Fibroblast of peridontal ligament (primary cell): ENCODE measurements at regions not wholly inside any gene's neighbourhood (a gene's known extent, or its start where the extent isn't known, plus 50 kb on each side); places are given as distances from the start of the nearest gene placed in this dataset.

Source experiments
- DNase-seq: peaks from one replicate; pipeline ENCODE4 v3.0.0-alpha.2; 2010; ENCODE audit errors: extremely low read depth

DNA sequence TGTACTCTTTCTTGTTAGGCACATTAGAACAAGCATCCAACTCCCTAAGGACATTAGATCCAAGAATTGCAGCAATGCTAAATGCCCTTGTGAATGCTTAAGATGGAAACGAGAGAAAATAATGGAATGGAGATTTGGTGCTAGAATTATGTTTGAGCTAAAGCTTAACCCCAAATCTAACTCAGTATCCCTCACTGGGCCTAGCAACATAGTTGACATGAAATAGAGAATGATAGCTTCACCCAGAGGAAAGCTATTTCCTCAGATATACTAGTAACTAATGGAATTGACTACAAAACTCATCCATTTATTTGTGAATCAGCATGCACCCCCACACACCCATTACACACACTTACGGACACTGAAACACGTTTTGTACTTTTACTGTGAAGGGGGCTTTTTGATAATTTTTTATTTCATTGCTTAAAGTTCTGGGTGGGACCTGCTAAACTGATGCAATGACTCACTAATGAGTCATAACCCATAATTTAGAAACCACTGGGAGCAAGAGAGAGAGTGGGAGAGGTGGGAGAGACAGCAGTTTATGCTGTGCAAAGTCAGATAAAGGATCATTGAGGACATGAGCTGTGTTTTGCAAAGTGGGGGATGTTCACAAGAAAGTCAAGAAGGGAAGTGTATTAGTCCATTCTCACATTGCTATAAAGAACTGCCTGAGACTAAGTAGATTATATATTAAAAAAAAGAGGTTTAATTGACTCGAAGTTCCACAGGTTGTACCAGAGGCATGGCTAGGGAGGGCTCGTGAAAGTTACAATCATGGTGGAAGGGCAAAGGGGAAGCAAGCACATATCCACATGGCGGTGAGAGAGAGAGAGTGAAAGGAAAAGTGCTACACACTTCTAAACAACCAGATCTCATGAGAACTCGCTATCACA, 382.7 kb downstream of the SFMBT2 start:
- DNase-seq, result no peak

DNA sequence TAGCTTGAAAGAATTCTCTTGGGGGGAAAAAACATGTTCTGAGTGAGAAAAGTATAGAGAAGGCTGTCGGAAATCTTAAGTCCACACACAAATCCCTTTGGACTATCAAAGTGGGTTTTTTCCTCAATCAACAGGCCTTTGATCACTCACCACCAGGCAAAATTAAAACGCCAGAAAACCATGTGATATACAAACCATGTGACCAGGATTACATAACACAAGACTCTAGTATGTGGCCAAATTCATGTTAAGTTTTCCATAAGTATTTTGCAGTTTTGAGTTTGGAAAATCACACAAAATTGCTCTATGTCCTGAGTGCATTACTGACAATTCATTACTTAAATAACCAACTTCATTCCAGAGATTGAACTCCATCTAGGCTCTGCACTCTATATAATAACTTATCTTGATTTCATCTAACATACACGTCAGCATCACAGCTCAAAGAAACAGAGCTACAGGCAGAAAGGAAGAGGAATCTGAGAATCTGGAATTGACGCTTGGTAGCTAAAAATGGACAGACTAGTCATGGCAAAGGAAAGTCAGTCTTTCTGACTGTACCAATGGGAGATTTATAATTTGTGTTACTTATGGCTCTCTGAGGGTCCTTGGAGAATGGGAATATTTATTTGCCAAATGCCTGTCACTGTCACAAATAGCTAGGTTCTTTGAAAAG, 383.5 kb downstream of the SFMBT2 start:
- DNase-seq, result no peak

DNA sequence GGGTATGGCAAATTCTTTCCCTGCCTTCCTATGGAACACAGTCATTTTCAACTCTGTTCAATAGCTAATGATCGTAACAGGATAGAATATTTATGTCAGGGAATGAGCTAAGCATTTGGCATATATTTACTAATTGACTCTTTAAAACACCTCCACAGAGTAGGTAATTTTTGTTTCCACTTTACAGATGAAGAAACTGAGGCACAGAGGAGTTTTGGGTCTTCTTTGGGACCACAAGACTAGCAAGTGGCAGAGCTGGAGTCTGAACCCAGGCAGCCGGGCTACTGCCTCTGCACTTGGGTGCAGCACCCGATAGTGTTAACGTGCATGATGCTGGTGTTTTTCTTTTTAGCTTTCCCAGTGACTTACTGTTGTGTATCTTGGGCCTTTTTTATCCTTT, 384.0 kb downstream of the SFMBT2 start:
- DNase-seq, result no peak

DNA sequence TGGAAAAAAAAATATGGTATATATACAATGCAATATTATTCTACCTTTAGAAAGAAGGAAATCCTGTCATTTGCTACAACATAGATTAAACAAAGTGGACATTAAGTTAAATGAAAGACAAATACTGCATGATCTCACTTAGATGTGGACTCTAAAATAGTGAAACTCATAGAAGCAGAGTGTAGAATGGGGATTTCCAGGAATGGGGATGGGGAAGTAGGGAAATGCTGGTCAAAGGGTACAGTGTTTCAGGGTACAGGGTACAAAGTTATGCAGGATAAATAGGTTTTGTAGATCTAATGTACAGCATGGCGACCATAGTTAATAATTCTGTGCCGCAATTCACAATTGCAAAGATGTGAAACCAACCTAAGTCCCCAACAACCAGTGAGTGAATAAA, 385.5 kb downstream of the SFMBT2 start:
- no peak for DNase-seq

DNA sequence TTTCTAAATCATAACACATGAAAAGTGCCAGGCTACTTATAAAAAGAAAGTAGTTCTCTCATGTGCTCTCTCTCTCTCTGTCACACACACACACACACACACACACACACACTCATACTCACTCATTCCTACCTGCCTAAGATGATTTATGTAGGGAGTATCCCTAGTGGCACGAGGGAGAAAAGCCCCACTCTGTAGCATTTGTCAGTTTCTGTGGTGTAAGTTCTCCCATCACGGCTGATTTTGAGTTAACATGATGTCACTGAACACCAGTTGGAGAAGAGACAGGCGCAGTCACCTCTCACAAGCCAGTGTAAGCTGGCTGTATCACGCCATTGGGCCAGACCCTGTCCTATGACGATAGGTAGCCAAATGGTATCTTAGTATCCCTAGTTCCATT, 395.4 kb downstream of the SFMBT2 start:
- no peak for DNase-seq

DNA sequence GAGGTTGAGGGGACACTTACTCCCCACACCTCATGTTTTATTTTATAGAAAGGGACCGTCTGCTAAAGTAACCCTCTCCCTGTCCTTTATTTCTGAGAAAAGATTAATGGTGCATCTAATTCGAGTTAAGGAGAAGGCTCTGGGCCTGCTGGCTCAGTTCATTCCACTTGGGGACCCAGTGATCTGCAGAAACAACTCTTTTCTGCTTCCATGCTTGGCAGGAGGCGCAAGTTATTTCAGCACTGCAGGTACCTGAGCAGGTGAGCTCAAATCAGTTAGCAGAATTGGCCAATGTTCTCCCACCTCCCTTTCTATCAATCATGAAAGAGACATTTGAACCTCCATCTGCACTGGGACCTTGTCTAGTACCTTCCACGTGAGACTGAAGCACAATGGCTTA, 396.1 kb downstream of the SFMBT2 start:
- DNase-seq, result no peak

DNA sequence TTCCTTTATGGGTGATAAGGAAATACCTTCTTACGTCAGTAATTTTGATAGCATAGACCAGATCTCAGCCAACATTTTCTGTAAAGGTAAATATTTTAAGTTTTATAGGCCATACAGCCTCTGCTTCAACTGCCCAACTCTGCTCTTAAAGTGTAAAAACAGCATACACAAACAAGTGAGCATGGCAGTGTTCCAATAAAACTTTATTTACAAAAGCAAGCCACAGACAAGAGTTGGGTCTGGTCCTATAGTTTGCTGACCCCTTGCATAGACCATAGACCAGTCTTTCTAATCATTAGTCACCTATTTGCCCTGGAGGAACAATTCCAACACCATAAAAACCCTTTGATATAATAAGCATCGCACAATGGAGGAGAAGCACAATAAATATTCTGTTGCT, 398.8 kb downstream of the SFMBT2 start:
- no peak for DNase-seq

DNA sequence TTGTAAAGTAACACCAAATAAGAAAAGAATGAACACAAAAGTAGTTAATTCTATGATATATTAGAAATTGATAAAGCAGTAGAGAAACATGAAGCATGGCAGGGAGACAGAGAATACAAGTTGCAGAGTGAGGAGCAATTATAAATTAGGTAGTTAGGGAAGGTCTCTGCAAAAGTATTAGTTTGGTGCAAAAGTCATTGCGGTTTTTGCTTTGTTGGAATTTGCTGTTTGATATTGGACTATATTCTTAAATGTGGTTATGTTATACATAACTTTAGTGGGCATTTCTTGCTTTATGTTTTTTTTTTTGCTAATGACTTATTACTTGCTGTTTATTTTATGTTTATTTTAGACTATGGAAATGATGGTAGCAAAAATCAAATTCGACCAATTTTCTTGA, 402.2 kb downstream of the SFMBT2 start:
- no peak for DNase-seq

DNA sequence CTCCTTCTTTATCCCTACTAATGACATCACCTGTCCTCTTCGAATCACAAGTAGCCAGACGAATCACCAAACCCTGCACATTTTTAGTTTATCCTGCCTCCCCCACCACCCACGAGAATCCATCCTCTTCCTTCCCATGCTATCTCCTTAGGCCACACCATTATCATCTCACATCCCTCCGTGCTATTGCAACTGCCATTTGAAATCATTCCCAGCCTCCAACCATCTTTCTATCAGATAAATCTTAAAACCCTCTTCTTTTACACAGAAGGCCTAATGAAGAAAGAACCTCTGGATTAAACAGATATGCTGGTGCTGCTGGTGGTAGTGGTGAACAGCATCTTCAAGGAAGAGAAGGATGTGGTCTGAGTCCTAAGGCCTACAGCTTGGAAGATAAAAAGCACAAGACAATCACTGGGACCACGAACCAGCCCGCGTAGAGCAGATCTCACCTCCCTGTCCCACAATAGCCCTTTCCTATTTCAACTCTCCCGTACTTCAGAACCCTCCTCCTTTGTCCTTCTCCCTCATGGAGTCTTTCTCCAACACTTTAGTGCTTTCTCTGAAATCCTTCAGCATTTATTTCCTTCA, 403.1 kb downstream of the SFMBT2 start:
- DNase-seq, result no peak

DNA sequence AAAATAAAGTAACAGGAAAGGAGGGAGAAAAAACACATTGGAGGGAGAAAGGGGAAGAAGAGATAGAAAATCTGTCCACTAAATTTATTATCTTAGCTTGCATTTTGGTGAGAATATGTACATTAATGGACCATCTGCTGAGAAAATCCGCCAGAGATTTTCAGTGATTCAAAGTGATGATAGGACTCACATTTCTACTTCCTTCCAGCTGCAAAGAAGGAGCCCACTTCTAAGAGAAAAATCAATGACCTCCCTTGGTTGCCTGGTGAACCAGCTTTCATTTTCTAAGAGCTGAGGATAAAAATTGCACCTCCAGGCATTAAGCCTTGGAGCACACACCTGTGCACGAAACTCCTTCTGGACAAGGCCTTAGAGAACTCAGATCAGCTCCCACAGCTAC, 404.3 kb downstream of the SFMBT2 start:
- no peak for DNase-seq

DNA sequence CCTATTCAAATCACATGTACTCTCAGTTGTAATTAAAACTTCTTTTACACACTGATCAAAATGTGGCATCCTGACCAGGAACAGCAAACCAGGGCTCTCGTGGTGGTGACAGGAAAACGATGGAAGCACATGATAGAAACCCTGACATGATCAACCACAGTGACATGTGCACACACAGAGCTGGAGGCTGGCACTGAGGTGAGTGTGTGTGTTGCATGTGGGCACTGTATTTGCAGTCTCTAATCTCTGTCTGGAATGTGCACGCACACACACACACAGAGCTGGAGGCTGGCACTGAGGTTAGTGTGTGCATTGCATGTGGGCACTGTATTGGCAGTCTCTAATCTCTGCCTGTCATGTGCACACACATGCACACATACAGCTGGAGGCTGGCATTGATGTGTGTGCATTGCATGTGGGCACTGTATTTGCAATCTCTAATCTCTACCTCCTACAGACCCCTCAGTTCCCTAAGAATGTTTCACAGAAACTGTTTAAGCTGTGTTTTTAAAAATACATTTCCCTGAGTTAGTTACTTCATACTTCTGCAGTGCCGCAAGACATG, 406.9 kb downstream of the SFMBT2 start:
- DNase-seq, result no peak

DNA sequence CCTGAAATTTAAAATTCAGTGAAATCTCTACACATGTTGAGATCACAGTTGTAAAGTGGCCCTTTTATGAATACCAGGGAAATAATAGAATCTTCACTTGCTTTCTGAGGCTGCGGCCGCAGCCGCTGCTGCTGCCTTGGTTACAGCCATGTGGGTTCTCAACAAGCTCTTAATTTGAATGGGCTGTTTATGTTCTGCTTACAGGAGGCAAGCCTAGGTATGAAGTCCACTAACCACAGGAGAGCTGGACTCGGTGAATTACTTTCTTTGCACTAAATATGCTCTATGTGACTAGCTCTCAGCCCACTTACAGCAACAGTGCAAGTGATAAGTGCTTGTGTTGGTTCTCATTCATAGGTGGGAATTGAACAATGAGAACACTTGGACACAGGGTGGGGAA, 410.8 kb downstream of the SFMBT2 start:
- no peak for DNase-seq

DNA sequence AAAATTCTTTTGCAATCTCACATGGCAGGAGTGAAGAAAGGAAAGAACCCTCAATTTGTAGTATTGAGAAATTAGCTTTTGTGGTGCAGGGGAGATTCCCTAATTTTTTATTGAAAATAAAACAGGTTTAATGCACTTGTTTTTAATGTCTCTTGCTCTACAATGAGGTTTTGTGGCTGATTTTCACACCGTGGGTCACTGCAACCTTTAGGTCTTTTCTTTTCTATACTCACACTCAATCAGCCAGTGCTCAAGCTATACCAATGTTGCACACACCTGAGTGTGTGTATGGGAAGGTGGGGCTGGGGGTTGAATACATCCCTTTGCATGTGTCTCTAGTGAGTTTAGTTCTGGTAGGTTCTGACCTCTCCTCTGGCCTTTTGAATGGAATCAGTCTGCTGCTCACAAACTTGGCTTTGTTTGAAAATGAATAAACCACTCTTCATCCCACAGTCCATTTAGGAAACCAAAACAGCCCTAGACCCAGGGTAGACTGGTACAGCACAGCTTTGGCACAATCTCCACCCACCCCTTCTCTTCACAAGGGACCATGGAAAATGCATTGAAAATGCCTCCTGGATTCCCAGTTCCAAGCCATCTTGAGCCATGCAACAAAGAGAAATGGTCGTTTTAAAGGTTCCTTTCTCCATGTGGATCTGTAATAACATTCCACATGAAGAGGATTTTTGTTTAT, 411.5 kb downstream of the SFMBT2 start:
- DNase-seq, result no peak

DNA sequence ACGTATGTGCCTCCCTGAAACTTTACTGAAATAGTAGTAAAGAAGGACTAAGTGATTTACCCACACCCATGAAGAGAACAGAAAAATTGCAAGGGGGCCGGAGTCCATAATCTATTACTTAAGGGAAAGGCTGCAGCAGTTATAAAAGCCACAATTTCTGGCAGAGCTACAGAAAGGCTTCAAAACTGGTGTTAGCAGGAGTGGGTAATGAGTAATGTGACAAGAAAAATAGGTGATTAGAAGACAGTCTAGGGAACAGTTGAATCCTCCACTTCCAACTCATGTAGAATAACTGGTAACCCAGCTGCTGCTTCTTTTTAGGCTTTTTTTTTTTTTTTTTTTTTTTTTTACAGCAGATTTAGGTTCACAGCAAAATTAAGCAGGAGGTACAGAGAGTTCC, 413.3 kb downstream of the SFMBT2 start:
- no peak for DNase-seq

DNA sequence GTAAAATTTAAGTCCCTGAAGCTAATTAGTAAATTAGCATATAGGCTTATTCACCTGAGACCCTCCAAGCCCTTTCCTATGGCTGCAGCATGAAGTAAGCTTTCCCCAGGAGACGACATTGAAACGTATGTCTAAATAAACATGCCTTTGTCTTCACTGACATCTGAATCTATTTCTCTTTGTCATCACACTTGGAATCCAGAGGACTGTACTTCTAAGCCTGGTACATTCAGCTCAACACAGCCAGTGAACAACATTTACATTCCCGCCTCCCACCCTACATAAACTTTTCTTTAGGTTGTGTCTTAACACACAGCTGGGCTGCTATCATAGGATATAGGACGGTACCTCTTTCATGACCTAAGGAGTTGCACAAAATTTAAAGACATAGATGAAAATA, 414.4 kb downstream of the SFMBT2 start:
- no peak for DNase-seq

DNA sequence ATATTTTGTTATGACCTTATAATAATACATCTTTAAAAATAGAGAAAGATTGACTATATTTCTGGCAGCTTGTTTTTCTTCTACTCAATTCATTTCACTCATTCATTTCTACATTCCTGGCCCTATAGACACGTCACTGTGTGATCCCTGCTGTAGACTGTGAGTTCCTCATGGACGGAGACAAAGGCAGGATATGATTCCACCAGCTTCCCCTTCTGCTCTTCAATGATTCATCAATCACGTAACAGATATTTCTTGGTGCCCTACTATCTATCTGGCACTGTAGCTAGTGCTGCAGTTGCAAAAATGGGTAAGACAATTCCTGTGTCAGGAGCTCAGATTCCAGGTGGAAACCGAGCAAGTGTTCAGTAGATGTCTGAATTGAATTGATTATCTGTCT, 415.0 kb downstream of the SFMBT2 start:
- no peak for DNase-seq

DNA sequence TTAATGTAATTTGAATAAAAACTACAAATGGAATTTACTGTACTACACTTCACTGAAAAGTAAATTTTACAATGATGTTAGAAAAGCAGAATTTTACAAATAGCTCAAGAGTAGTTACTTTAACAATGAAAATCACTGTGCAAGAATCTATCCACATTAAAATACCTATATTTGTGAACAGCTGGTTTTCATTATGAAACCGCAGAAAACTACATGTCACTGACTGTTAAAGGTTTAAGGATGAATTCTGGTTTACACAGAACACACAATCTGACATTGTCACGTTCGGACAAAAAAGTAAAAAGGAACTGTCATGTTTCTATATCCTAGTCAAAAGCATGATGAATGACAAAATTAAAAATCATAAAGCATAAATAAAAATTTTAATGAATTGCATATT, 415.3 kb upstream of the PRKCQ start:
- no peak for DNase-seq

DNA sequence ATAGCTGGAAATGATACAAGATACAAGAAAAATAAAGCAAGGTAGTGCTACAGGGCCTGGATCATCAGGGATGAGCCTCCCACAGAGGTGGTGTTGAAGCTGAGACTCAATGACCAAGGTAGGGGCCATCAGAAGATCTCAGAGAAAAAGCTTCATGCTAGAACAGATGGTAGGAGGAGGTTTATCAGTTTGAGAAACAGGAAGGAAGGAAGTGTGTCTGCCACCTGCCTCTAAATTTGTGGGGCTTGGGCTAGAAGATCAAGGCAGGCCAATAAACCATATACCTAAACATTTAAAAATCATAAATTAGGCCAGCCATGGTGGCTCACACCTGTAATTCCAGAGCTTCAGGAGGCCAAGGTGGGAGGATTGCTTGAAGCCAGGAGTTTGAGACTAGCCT, 410.8 kb upstream of the PRKCQ start:
- no peak for DNase-seq

DNA sequence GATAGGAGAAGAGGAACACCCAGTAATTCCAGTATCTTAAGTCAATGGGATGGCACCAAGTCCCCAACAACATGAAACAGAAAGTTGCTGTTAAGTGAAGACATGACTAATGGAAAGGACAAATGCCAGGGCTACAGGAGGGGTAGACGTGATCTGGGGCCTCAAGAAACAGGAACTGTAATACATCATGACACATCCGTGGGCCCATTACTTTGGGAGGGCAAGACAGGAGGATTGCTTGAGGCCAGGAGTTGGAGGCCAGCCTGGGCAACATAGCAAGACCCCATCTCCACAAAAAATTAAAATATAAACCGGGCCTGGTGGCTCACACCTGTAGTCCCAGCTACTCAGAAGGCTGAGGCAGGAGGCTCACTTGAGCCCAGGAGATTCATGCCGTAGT, 408.6 kb upstream of the PRKCQ start:
- DNase-seq, result no peak

DNA sequence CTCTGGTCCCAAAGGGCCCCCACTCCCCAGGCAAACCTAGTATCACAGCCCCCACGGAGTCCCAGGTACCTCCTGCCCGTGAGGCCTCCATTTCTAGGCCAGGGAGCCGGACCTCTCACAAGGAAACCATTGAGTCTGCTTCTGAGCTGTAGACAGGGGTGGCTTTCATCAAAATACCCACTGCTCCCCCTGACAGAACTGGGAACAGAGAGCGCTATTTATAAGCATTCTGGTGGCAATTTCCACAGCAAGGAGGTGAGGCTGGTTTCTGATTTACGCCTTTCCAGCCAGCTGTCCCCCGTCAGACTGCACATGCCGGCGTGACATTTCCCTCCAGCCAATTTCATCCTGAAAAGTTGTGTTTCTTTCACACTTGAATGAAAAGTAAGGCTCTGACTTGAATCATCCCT, 407.5 kb upstream of the PRKCQ start:
- no peak for DNase-seq

DNA sequence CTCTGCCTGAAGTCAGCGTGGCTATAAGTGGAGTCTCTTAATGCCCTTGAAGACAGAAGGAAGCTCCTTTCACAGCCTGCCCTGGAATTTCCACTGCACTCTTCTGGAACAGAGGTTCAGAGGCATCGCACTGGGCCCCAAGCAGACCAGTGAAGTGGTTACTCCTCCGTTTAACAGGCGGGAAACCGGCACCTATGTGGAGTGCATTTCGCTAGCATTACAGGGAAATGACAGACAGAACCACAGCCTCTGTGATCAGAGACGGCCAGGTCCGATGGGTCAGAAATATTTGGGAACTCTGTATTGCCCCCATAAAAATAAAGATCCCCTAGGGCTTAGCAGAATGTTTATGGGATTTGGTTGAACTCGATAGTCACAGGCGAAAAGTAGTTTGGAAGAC, 406.9 kb upstream of the PRKCQ start:
- DNase-seq, result no peak

DNA sequence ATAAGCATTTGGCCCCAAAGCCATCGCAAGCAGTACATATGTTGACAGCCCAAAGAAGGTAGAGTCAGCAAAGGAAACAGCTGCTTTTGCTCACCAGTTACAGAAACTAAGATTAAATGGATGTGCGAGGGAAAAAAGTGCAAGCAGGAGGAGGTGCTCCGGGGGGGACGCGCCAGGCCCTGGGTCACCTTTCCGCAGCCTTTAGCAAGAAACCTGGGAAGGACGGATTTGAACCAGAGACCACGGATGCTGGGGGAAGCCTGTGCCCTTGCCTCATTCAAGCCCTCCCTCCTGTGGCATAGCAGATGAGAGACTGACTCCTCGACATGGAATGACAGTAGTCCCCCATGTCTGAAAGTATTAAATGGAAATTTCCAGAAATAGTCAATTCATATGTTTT, 405.6 kb upstream of the PRKCQ start:
- no peak for DNase-seq
